Left lung (tissue), 4 donors: ENCODE measurements at regions not wholly inside any gene's neighbourhood (a gene's known extent, or its start where the extent isn't known, plus 50 kb on each side); places are given as distances from the start of the nearest gene placed in this dataset.

ENCODE experiments used
- ATAC-seq: fragments of 200-7000 bp; cut with Tn5 transposase; one replicate; pipeline ENCODE4 v1.9.1; 2020; ENCODE audit warnings: moderate library complexity
- DNase-seq, 4 donors: peaks; one replicate each; pipeline ENCODE4 v3.0.0-alpha.2; 2013 to 2020
- H3K27ac ChIP-seq, 2 donors: fragments of 200-600 bp; sonication (generic) in 1 of 2; one replicate each; pipeline versions ENCODE4 v1.5.0 to v1.8.0; 2020 to 2021
- H3K27me3 ChIP-seq, 2 donors: fragments of 200-600 bp; sonication (generic) in 1 of 2; one replicate each; pipeline versions ENCODE4 v1.5.0 to v1.8.0; 2020 to 2021
- H3K36me3 ChIP-seq, 2 donors: fragments of 200-600 bp; sonication (generic) in 1 of 2; one replicate each; pipeline versions ENCODE4 v1.5.0 to v1.8.0; 2020 to 2021
- H3K4me1 ChIP-seq, 2 donors: fragments of 200-600 bp; one replicate each; pipeline ENCODE4 v1.8.0; 2021
- H3K4me3 ChIP-seq, 2 donors: fragments of 200-600 bp; sonication (generic) in 1 of 2; one replicate each; pipeline versions ENCODE4 v1.5.0 to v1.8.0; 2020 to 2021; ENCODE audit warnings: mild to moderate bottlenecking in 1 of 2
- H3K9me3 ChIP-seq, 2 donors: fragments of 200-600 bp; sonication (generic) in 1 of 2; one replicate each; pipeline versions ENCODE4 v1.5.0 to v1.8.0; 2020 to 2021
- CTCF ChIP-seq, 2 donors: fragments of 200-600 bp; sonication (generic) in 1 of 2; IDR thresholded peaks; one replicate each; pipeline versions ENCODE4 v1.5.0 to v1.8.0; 2021; ENCODE audit warnings: antibody characterized with exemption in 2 of 2
- intact Hi-C, 2 donors: fragments of 100-400 bp; cut with DNase I; formaldehyde crosslinking; loops; one replicate each; pipeline versions ENCODE4 v1.11.2 to v1.14.2; 2022
- donor health status: DM: no; HTN: yes; CAD: no.
- donor health status: DM: no; HTN: no; CAD: no.

- Histone ChIP-seq H3K4me1 (no peaks in the 10 kb centered on the region), H3K4me3 (no peak overlapping the region), H3K36me3 (no peaks in the 10 kb centered on the region), H3K9me3 (no peaks in the 10 kb centered on the region), H3K27ac (no peak overlapping the region), H3K27me3 (no peaks in the 10 kb centered on the region)
- DNase-seq (no peak), ATAC-seq (peak; percentile 20)
- TF ChIP-seq CTCF (IDR thresholded peaks at IDR 0.05) = no peak
- intact Hi-C loops = no loop called here
Observed at GRCh38 chr1:87398641-87399040, 70.0 kb downstream of the LMO4 start.

GRCh38 chr1:87399264-87399663, 70.6 kb downstream of the LMO4 start:
- Histone ChIP-seq H3K27me3 (no peaks in the 10 kb centered on the region), H3K4me1 (no peaks in the 10 kb centered on the region), H3K4me3 (no peak overlapping the region), H3K9me3 (no peaks in the 10 kb centered on the region), H3K27ac (no peak overlapping the region), H3K36me3 (no peaks in the 10 kb centered on the region)
- TF ChIP-seq CTCF (IDR thresholded peaks at IDR 0.05) = no peak
- intact Hi-C loops = no loop called here
- DNase-seq (no peak), ATAC-seq (peak; percentile 72)

- Histone ChIP-seq H3K4me3 (no peak overlapping the region), H3K4me1 (no peaks in the 10 kb centered on the region), H3K27ac (no peak overlapping the region), H3K9me3 (no peaks in the 10 kb centered on the region), H3K27me3 (no peaks in the 10 kb centered on the region), H3K36me3 (no peaks in the 10 kb centered on the region)
- TF ChIP-seq CTCF (IDR thresholded peaks at IDR 0.05) = no peak
- peak in 1 of 4 donors; percentile 19 for DNase-seq
- ATAC-seq = peak; percentile 67
- intact Hi-C loops = no loop called here
Observed at GRCh38 chr1:87399701-87400100, 71.0 kb downstream of the LMO4 start.

- H3K36me3 ChIP-seq = no peaks in the 10 kb centered on the region
- no peaks in the 10 kb centered on the region for H3K9me3 ChIP-seq
- intact Hi-C loops = no loop called here
- H3K4me3 ChIP-seq = no peak overlapping the region
- no peaks in the 10 kb centered on the region for H3K27me3 ChIP-seq
- no peaks in the 10 kb centered on the region for H3K4me1 ChIP-seq
- DNase-seq = no peak
- no peak for TF ChIP-seq CTCF (IDR thresholded peaks at IDR 0.05)
- H3K27ac ChIP-seq = no peak overlapping the region
- ATAC-seq = no peak
Observed at GRCh38 chr1:87400813-87401212, 72.1 kb downstream of the LMO4 start.

GRCh38 chr1:87402241-87403002, 73.7 kb downstream of the LMO4 start:
- intact Hi-C loops = no loop called here
- no peak for ATAC-seq

More at GRCh38 chr1:87402241-87403002, 73.7 kb downstream of the LMO4 start:
- Histone ChIP-seq H3K27me3 (no peaks in the 10 kb centered on the region), H3K27ac (no peak overlapping the region), H3K4me3 (no peak overlapping the region), H3K36me3 (no peaks in the 10 kb centered on the region), H3K4me1 (no peaks in the 10 kb centered on the region), H3K9me3 (no peaks in the 10 kb centered on the region)
- DNase-seq = no peak
- TF ChIP-seq CTCF (IDR thresholded peaks at IDR 0.05) = no peak
